ENCODE measurements at regions not wholly inside any gene's neighbourhood (a gene's known extent, or its start where the extent isn't known, plus 50 kb on each side); places are given as distances from the start of the nearest gene placed in this dataset.

- Histone ChIP-seq H3K36me3 (ENCODE audit: control insufficient read depth in 5 of 5, insufficient read depth in 5 of 5, low read length in 5 of 5) (no peaks in the 10 kb centered on the region), H3K27ac (ENCODE audit: low read depth, low read length) (no peak overlapping the region), H3K9ac (ENCODE audit: low read length in 5 of 5) (no peak overlapping the region), H3K9me3 (ENCODE audit: control insufficient read depth in 5 of 5, low read length in 5 of 5) (no peaks in the 10 kb centered on the region), H3K4me3 (ENCODE audit: low read depth in 1 of 5, low read length in 5 of 5) (no peak overlapping the region), H3K4me1 (ENCODE audit: control insufficient read depth in 5 of 5, insufficient read depth in 5 of 5, low read length in 5 of 5) (no peaks in the 10 kb centered on the region), H3K27me3 (ENCODE audit: control insufficient read depth in 5 of 5, insufficient read depth in 4 of 5, low read length in 5 of 5) (no peaks in the 10 kb centered on the region)
These were observed 142.1 kb downstream of the BMP2 start for GRCh38 chr20:6909608-6910007.

GRCh38 chr20:6914986-6915385 lies 147.5 kb downstream of the BMP2 start:
- Histone ChIP-seq H3K9me3 (ENCODE audit: control insufficient read depth in 5 of 5, low read length in 5 of 5) (no peaks in the 10 kb centered on the region), H3K27ac (ENCODE audit: low read depth, low read length) (no peak overlapping the region), H3K9ac (ENCODE audit: low read length in 5 of 5) (no peak overlapping the region), H3K4me1 (ENCODE audit: control insufficient read depth in 5 of 5, insufficient read depth in 5 of 5, low read length in 5 of 5) (no peaks in the 10 kb centered on the region), H3K36me3 (ENCODE audit: control insufficient read depth in 5 of 5, insufficient read depth in 5 of 5, low read length in 5 of 5) (no peaks in the 10 kb centered on the region), H3K27me3 (ENCODE audit: control insufficient read depth in 5 of 5, insufficient read depth in 4 of 5, low read length in 5 of 5) (no peaks in the 10 kb centered on the region), H3K4me3 (ENCODE audit: low read depth in 1 of 5, low read length in 5 of 5) (no peak overlapping the region)

- Histone ChIP-seq H3K27ac (ENCODE audit: low read depth, low read length) (no peak overlapping the region), H3K9ac (ENCODE audit: low read length in 5 of 5) (no peak overlapping the region), H3K9me3 (ENCODE audit: control insufficient read depth in 5 of 5, low read length in 5 of 5) (peaks cover 0 to under 1% (median 0%) of the 10 kb centered on the region in 5 donors), H3K27me3 (ENCODE audit: control insufficient read depth in 5 of 5, insufficient read depth in 4 of 5, low read length in 5 of 5) (no peaks in the 10 kb centered on the region), H3K36me3 (ENCODE audit: control insufficient read depth in 5 of 5, insufficient read depth in 5 of 5, low read length in 5 of 5) (no peaks in the 10 kb centered on the region), H3K4me1 (ENCODE audit: control insufficient read depth in 5 of 5, insufficient read depth in 5 of 5, low read length in 5 of 5) (no peaks in the 10 kb centered on the region), H3K4me3 (ENCODE audit: low read depth in 1 of 5, low read length in 5 of 5) (no peak overlapping the region)
These were observed 149.5 kb downstream of the BMP2 start for GRCh38 chr20:6916938-6917337.

GRCh38 chr20:6919792-6920468 lies 152.4 kb downstream of the BMP2 start:
- H3K9me3 ChIP-seq (ENCODE audit: control insufficient read depth in 5 of 5, low read length in 5 of 5), result peaks cover 0 to 2% (median 0%) of the 10 kb centered on the region in 5 donors
- H3K4me3 ChIP-seq (ENCODE audit: low read depth in 1 of 5, low read length in 5 of 5), result no peak overlapping the region
- H3K27ac ChIP-seq (ENCODE audit: low read depth, low read length), result no peak overlapping the region
- H3K9ac ChIP-seq (ENCODE audit: low read length in 5 of 5), result no peak overlapping the region
- no peaks in the 10 kb centered on the region for H3K36me3 ChIP-seq (ENCODE audit: control insufficient read depth in 5 of 5, insufficient read depth in 5 of 5, low read length in 5 of 5)
- H3K4me1 ChIP-seq (ENCODE audit: control insufficient read depth in 5 of 5, insufficient read depth in 5 of 5, low read length in 5 of 5), result no peaks in the 10 kb centered on the region
- H3K27me3 ChIP-seq (ENCODE audit: control insufficient read depth in 5 of 5, insufficient read depth in 4 of 5, low read length in 5 of 5), result no peaks in the 10 kb centered on the region

- H3K27me3 ChIP-seq (ENCODE audit: control insufficient read depth in 5 of 5, insufficient read depth in 4 of 5, low read length in 5 of 5), result no peaks in the 10 kb centered on the region
These were observed 153.6 kb downstream of the BMP2 start for GRCh38 chr20:6920991-6921613.

GRCh38 chr20:6921717-6922386 lies 154.4 kb downstream of the BMP2 start:
- Histone ChIP-seq H3K4me3 (ENCODE audit: low read depth in 1 of 5, low read length in 5 of 5) (no peak overlapping the region), H3K4me1 (ENCODE audit: control insufficient read depth in 5 of 5, insufficient read depth in 5 of 5, low read length in 5 of 5) (no peaks in the 10 kb centered on the region), H3K27me3 (ENCODE audit: control insufficient read depth in 5 of 5, insufficient read depth in 4 of 5, low read length in 5 of 5) (no peaks in the 10 kb centered on the region), H3K27ac (ENCODE audit: low read depth, low read length) (no peak overlapping the region), H3K9me3 (ENCODE audit: control insufficient read depth in 5 of 5, low read length in 5 of 5) (peaks cover 0 to 2% (median 0%) of the 10 kb centered on the region in 5 donors), H3K36me3 (ENCODE audit: control insufficient read depth in 5 of 5, insufficient read depth in 5 of 5, low read length in 5 of 5) (no peaks in the 10 kb centered on the region), H3K9ac (ENCODE audit: low read length in 5 of 5) (no peak overlapping the region)

More at GRCh38 chr20:6920991-6921613, 153.6 kb downstream of the BMP2 start:
- Histone ChIP-seq H3K4me3 (ENCODE audit: low read depth in 1 of 5, low read length in 5 of 5) (no peak overlapping the region), H3K9ac (ENCODE audit: low read length in 5 of 5) (no peak overlapping the region), H3K4me1 (ENCODE audit: control insufficient read depth in 5 of 5, insufficient read depth in 5 of 5, low read length in 5 of 5) (no peaks in the 10 kb centered on the region), H3K36me3 (ENCODE audit: control insufficient read depth in 5 of 5, insufficient read depth in 5 of 5, low read length in 5 of 5) (no peaks in the 10 kb centered on the region), H3K9me3 (ENCODE audit: control insufficient read depth in 5 of 5, low read length in 5 of 5) (peaks cover 0 to 2% (median 0%) of the 10 kb centered on the region in 5 donors), H3K27ac (ENCODE audit: low read depth, low read length) (no peak overlapping the region)

GRCh38 chr20:6924681-6925080 lies 157.2 kb downstream of the BMP2 start:
- H3K4me1 ChIP-seq (ENCODE audit: control insufficient read depth in 5 of 5, insufficient read depth in 5 of 5, low read length in 5 of 5), result no peaks in the 10 kb centered on the region
- H3K27me3 ChIP-seq (ENCODE audit: control insufficient read depth in 5 of 5, insufficient read depth in 4 of 5, low read length in 5 of 5), result no peaks in the 10 kb centered on the region
- H3K4me3 ChIP-seq (ENCODE audit: low read depth in 1 of 5, low read length in 5 of 5), result no peak overlapping the region
- H3K9me3 ChIP-seq (ENCODE audit: control insufficient read depth in 5 of 5, low read length in 5 of 5), result peaks cover 0 to 2% (median 0%) of the 10 kb centered on the region in 5 donors
- H3K27ac ChIP-seq (ENCODE audit: low read depth, low read length), result no peak overlapping the region
- H3K36me3 ChIP-seq (ENCODE audit: control insufficient read depth in 5 of 5, insufficient read depth in 5 of 5, low read length in 5 of 5), result no peaks in the 10 kb centered on the region
- no peak overlapping the region for H3K9ac ChIP-seq (ENCODE audit: low read length in 5 of 5)

GRCh38 chr20:6925744-6926278 lies 158.3 kb downstream of the BMP2 start:
- H3K27ac ChIP-seq (ENCODE audit: low read depth, low read length), result no peak overlapping the region
- H3K36me3 ChIP-seq (ENCODE audit: control insufficient read depth in 5 of 5, insufficient read depth in 5 of 5, low read length in 5 of 5), result no peaks in the 10 kb centered on the region
- no peak overlapping the region for H3K4me3 ChIP-seq (ENCODE audit: low read depth in 1 of 5, low read length in 5 of 5)
- no peaks in the 10 kb centered on the region for H3K4me1 ChIP-seq (ENCODE audit: control insufficient read depth in 5 of 5, insufficient read depth in 5 of 5, low read length in 5 of 5)
- H3K9ac ChIP-seq (ENCODE audit: low read length in 5 of 5), result no peak overlapping the region
- no peaks in the 10 kb centered on the region for H3K27me3 ChIP-seq (ENCODE audit: control insufficient read depth in 5 of 5, insufficient read depth in 4 of 5, low read length in 5 of 5)
- H3K9me3 ChIP-seq (ENCODE audit: control insufficient read depth in 5 of 5, low read length in 5 of 5), result peaks cover 0 to 2% (median 0%) of the 10 kb centered on the region in 5 donors

GRCh38 chr20:6940048-6940447 lies 172.6 kb downstream of the BMP2 start:
- H3K9ac ChIP-seq (ENCODE audit: low read length in 5 of 5), result no peak overlapping the region
- no peaks in the 10 kb centered on the region for H3K36me3 ChIP-seq (ENCODE audit: control insufficient read depth in 5 of 5, insufficient read depth in 5 of 5, low read length in 5 of 5)
- no peak overlapping the region for H3K4me3 ChIP-seq (ENCODE audit: low read depth in 1 of 5, low read length in 5 of 5)
- H3K27ac ChIP-seq (ENCODE audit: low read depth, low read length), result no peak overlapping the region
- peaks cover 0 to 3% (median 0%) of the 10 kb centered on the region in 5 donors for H3K9me3 ChIP-seq (ENCODE audit: control insufficient read depth in 5 of 5, low read length in 5 of 5)
- no peaks in the 10 kb centered on the region for H3K27me3 ChIP-seq (ENCODE audit: control insufficient read depth in 5 of 5, insufficient read depth in 4 of 5, low read length in 5 of 5)
- no peaks in the 10 kb centered on the region for H3K4me1 ChIP-seq (ENCODE audit: control insufficient read depth in 5 of 5, insufficient read depth in 5 of 5, low read length in 5 of 5)

- Histone ChIP-seq H3K9ac (ENCODE audit: low read length in 5 of 5) (no peak overlapping the region), H3K27me3 (ENCODE audit: control insufficient read depth in 5 of 5, insufficient read depth in 4 of 5, low read length in 5 of 5) (no peaks in the 10 kb centered on the region), H3K4me3 (ENCODE audit: low read depth in 1 of 5, low read length in 5 of 5) (no peak overlapping the region)
These were observed 173.4 kb downstream of the BMP2 start for GRCh38 chr20:6940876-6941275.

More at GRCh38 chr20:6940876-6941275, 173.4 kb downstream of the BMP2 start:
- Histone ChIP-seq H3K9me3 (ENCODE audit: control insufficient read depth in 5 of 5, low read length in 5 of 5) (peaks cover 0 to 3% (median 0%) of the 10 kb centered on the region in 5 donors), H3K27ac (ENCODE audit: low read depth, low read length) (no peak overlapping the region), H3K4me1 (ENCODE audit: control insufficient read depth in 5 of 5, insufficient read depth in 5 of 5, low read length in 5 of 5) (no peaks in the 10 kb centered on the region), H3K36me3 (ENCODE audit: control insufficient read depth in 5 of 5, insufficient read depth in 5 of 5, low read length in 5 of 5) (no peaks in the 10 kb centered on the region)

Measured in subcutaneous abdominal adipose tissue (tissue), 5 donors.